ENCODE measurements at regions not wholly inside any gene's neighbourhood (a gene's known extent, or its start where the extent isn't known, plus 50 kb on each side); places are given as distances from the start of the nearest gene placed in this dataset.

- TF ChIP-seq CTCF (IDR thresholded peaks at IDR 0.05), result no peak
- TF ChIP-seq POLR2A (IDR thresholded peaks at IDR 0.05), result no peak
- TF ChIP-seq POLR2AphosphoS5 (IDR thresholded peaks at IDR 0.05), result no peak
Measured at GRCh38 chrX:124254611-124255010, 77.8 kb upstream of the TEX13D start.
